22Rv1 (cell line): ENCODE measurements at regions not wholly inside any gene's neighbourhood (a gene's known extent, or its start where the extent isn't known, plus 50 kb on each side); places are given as distances from the start of the nearest gene placed in this dataset.

Source experiments
- H3K27ac ChIP-seq: fragments of 450-650 bp; 2 replicates; pipeline ENCODE4 v1.5.1; 2017
- CTCF ChIP-seq: fragments of 450-650 bp; IDR thresholded peaks from 2 replicates; pipeline ENCODE4 v1.5.1; 2017; ENCODE audit warnings: mild to moderate bottlenecking
- ZFX ChIP-seq: fragments of 450-650 bp; IDR thresholded peaks from 2 replicates; pipeline ENCODE4 v1.6.1; 2017; ENCODE audit warnings: antibody characterized with exemption, borderline replicate concordance

- no peak overlapping the region for H3K27ac ChIP-seq
- no peak for TF ChIP-seq CTCF
- TF ChIP-seq ZFX = no peak
Observed at GRCh38 chr13:24063281-24063877, 97.1 kb upstream of the SPATA13 start.

- H3K27ac ChIP-seq = no peak overlapping the region
Observed at GRCh38 chr13:24064371-24064770, 96.1 kb upstream of the SPATA13 start.

GRCh38 chr13:24065176-24065575 lies 95.3 kb upstream of the SPATA13 start:
- TF ChIP-seq ZFX = no peak

More at GRCh38 chr13:24064371-24064770, 96.1 kb upstream of the SPATA13 start:
- TF ChIP-seq ZFX = no peak
- no peak for TF ChIP-seq CTCF

GRCh38 chr13:24066405-24067295 lies 93.9 kb upstream of the SPATA13 start:
- no peak for TF ChIP-seq CTCF
- no peak for TF ChIP-seq ZFX
- no peak overlapping the region for H3K27ac ChIP-seq

More at GRCh38 chr13:24065176-24065575, 95.3 kb upstream of the SPATA13 start:
- no peak overlapping the region for H3K27ac ChIP-seq

- H3K27ac ChIP-seq = no peak overlapping the region
- no peak for TF ChIP-seq ZFX
- no peak for TF ChIP-seq CTCF
Observed at GRCh38 chr13:24068472-24068871, 92.0 kb upstream of the SPATA13 start.

- TF ChIP-seq ZFX = no peak
- no peak for TF ChIP-seq CTCF
- no peak overlapping the region for H3K27ac ChIP-seq
Observed at GRCh38 chr13:24071016-24071415, 89.5 kb upstream of the SPATA13 start.

GRCh38 chr13:24071423-24072075 lies 89.0 kb upstream of the SPATA13 start:
- no peak overlapping the region for H3K27ac ChIP-seq
- TF ChIP-seq CTCF (no peak), ZFX (no peak)
